GM19239 (cell line): ENCODE measurements at regions not wholly inside any gene's neighbourhood (a gene's known extent, or its start where the extent isn't known, plus 50 kb on each side); places are given as distances from the start of the nearest gene placed in this dataset.
"Not testable (repeated sequence)": the region's sequence is repeated elsewhere in the genome, so short reads cannot be mapped to it uniquely, and the experiment has no call there.

ENCODE experiments used
- DNase-seq: peaks from one replicate; pipeline ENCODE4 v3.0.0; 2011; ENCODE audit warnings: low spot score; ENCODE audit not compliant: insufficient read length
- FAIRE-seq: peaks from 2 replicates; lab custom pipeline; 2011; peaks lifted over from hg19 to GRCh38; lab: Jason Lieb, UNC

- no peak for FAIRE-seq
These were observed 246.1 kb downstream of the FSIP2 start for GRCh38 chr2:185984670-185985069.

GRCh38 chr2:185988907-185989306 is 250.3 kb downstream of the FSIP2 start:
- not testable (repeated sequence) for FAIRE-seq, DNase-seq

More at GRCh38 chr2:185984670-185985069, 246.1 kb downstream of the FSIP2 start:
- DNase-seq, result no peak

GRCh38 chr2:185990861-185991525 is 252.4 kb downstream of the FSIP2 start:
- FAIRE-seq (no peak), DNase-seq (no peak)

- DNase-seq (no peak), FAIRE-seq (no peak)
These were observed 260.0 kb downstream of the FSIP2 start for GRCh38 chr2:185998562-185999070.

- no peak for DNase-seq
- FAIRE-seq, result no peak
These were observed 270.7 kb downstream of the FSIP2 start for GRCh38 chr2:186009341-186009740.

GRCh38 chr2:186017278-186017677 is 278.7 kb downstream of the FSIP2 start:
- no peak for FAIRE-seq
- DNase-seq, result no peak

- FAIRE-seq, result no peak
- no peak for DNase-seq
These were observed 286.3 kb downstream of the FSIP2 start for GRCh38 chr2:186024921-186025320.

GRCh38 chr2:186027922-186028321 is 289.3 kb downstream of the FSIP2 start:
- FAIRE-seq, result no peak
- no peak for DNase-seq

GRCh38 chr2:186031229-186031628 is 292.6 kb downstream of the FSIP2 start:
- no peak for FAIRE-seq
- no peak for DNase-seq

GRCh38 chr2:186032102-186032738 is 293.6 kb downstream of the FSIP2 start:
- no peak for DNase-seq
- FAIRE-seq, result peak; percentile 68

- DNase-seq (no peak), FAIRE-seq (no peak)
These were observed 294.3 kb downstream of the FSIP2 start for GRCh38 chr2:186032930-186033329.

- no peak for DNase-seq
- FAIRE-seq, result no peak
These were observed 294.9 kb downstream of the FSIP2 start for GRCh38 chr2:186033541-186033940.

- FAIRE-seq (no peak), DNase-seq (no peak)
These were observed 298.4 kb downstream of the FSIP2 start for GRCh38 chr2:186036862-186037449.

- FAIRE-seq (no peak), DNase-seq (no peak)
These were observed 303.8 kb downstream of the FSIP2 start for GRCh38 chr2:186042207-186043028.

- no peak for DNase-seq
- FAIRE-seq, result no peak
These were observed 306.2 kb downstream of the FSIP2 start for GRCh38 chr2:186044761-186045160.

- FAIRE-seq (no peak), DNase-seq (no peak)
These were observed 314.3 kb downstream of the FSIP2 start for GRCh38 chr2:186052930-186053329.

- DNase-seq, result no peak
- FAIRE-seq, result no peak
These were observed 320.0 kb downstream of the FSIP2 start for GRCh38 chr2:186058614-186059013.

GRCh38 chr2:186059096-186059495 is 320.5 kb downstream of the FSIP2 start:
- DNase-seq (no peak), FAIRE-seq (no peak)

GRCh38 chr2:186060744-186061440 is 322.3 kb downstream of the FSIP2 start:
- no peak for DNase-seq
- FAIRE-seq, result no peak

GRCh38 chr2:186064507-186064906 is 325.9 kb downstream of the FSIP2 start:
- FAIRE-seq (no peak), DNase-seq (no peak)
